HCT116 (cell line): ENCODE measurements at regions not wholly inside any gene's neighbourhood (a gene's known extent, or its start where the extent isn't known, plus 50 kb on each side); places are given as distances from the start of the nearest gene placed in this dataset.

ENCODE experiments used
- ATAC-seq: fragments of 200-7000 bp; cut with Tn5 transposase; 2 replicates; pipeline ENCODE4 v1.9.1; 2020; ENCODE audit warnings: mild to moderate bottlenecking, moderate library complexity
- BruUV-seq: library from RNA; stranded (reverse); fragments of 400-500 nt; replicated peaks from 2 replicates; lab custom pipeline; 2021; lab: Mats Ljungman, UMichigan
- CTCF ChIA-PET: fragments of 300-600 bp; sonication (Branson Sonifier 250); formaldehyde crosslinking; loops from one replicate; lab custom pipeline; 2021; ENCODE audit warnings: antibody characterized with exemption; lab: Charles Lee
- POLR2A ChIA-PET: fragments of 300-600, 350-600 bp; sonication (Branson Sonifier 250); formaldehyde crosslinking; loops from one replicate; lab custom pipeline; 2021; ENCODE audit warnings: antibody characterized with exemption; lab: Charles Lee
- RAD21 ChIA-PET, 2 experiments: fragments of 300-600 bp; sonication (Branson Sonifier 250); formaldehyde crosslinking; loops; one replicate each; lab custom pipeline; 2023; ENCODE audit warnings: low total read pairs in 2 of 2; ENCODE audit not compliant: uncharacterized antibody in 2 of 2, unreplicated experiment in 2 of 2, low non-redundant PET in 1 of 2; lab: Charles Lee
- DNase-seq: peaks from one replicate; pipeline ENCODE4 v3.0.0-alpha.2; 2010; ENCODE audit warnings: low read depth, low spot score
- H2AFZ ChIP-seq: fragments of 200-600 bp; shearing (Covaris generic), sonication (generic); 2 replicates; pipeline ENCODE4 v1.6.1; 2017; ENCODE audit warnings: low read depth, mixed run types, mixed read lengths, antibody characterized with exemption, low read length; ENCODE audit not compliant: poor library complexity, severe bottlenecking
- H3K27ac ChIP-seq: 2 replicates; pipeline ENCODE4 v1.5.1; 2012; ENCODE audit warnings: low read depth, low read length
- H3K27me3 ChIP-seq: fragments of 200-600 bp; sonication (generic); 2 replicates; pipeline ENCODE4 v1.6.1; 2016; ENCODE audit warnings: mixed run types, low read length, mixed read lengths; ENCODE audit not compliant: insufficient read depth
- H3K36me3 ChIP-seq, 2 experiments: fragments of 200-500 bp in 1 of 2; fragments of 200-600 bp in 1 of 2; sonication (Bioruptor generic) in 1 of 2; sonication (generic) in 1 of 2; 2 replicates each; pipeline versions ENCODE4 v1.5.1 to v1.6.1; 2014 to 2016; ENCODE audit warnings: low read length in 2 of 2, inconsistent platforms in 1 of 2, mixed read lengths in 1 of 2, mixed run types in 1 of 2; ENCODE audit not compliant: insufficient read depth in 2 of 2, control insufficient read depth in 1 of 2
- H3K4me1 ChIP-seq, 2 experiments: fragments of 200-600 bp in 1 of 2; sonication (generic) in 1 of 2; 2 replicates each; pipeline versions ENCODE4 v1.5.1 to v1.6.1; 2012 to 2017; ENCODE audit warnings: low read length in 2 of 2, inconsistent platforms in 1 of 2, mild to moderate bottlenecking in 1 of 2, mixed read lengths in 1 of 2, mixed run types in 1 of 2, moderate library complexity in 1 of 2; ENCODE audit not compliant: insufficient read depth in 2 of 2, control insufficient read depth in 1 of 2
- H3K4me2 ChIP-seq: fragments of 200-600 bp; sonication (generic); 2 replicates; pipeline ENCODE4 v1.6.1; 2017; ENCODE audit warnings: mixed run types, low read length, mixed read lengths
- H3K4me3 ChIP-seq, 2 experiments: fragments of 200-600 bp in 1 of 2; sonication (generic) in 1 of 2; replicated peaks in 1 of 2; 2 replicates each; pipeline ENCODE4 v1.5.1; 2011 to 2016; ENCODE audit warnings: low read length in 2 of 2, control low read depth in 1 of 2, low read depth in 1 of 2, mild to moderate bottlenecking in 1 of 2, mixed read lengths in 1 of 2, mixed run types in 1 of 2
- H3K79me2 ChIP-seq: fragments of 200-600 bp; sonication (generic); 2 replicates; pipeline ENCODE4 v1.6.1; 2017; ENCODE audit warnings: mild to moderate bottlenecking, mixed run types, low read length, moderate library complexity, mixed read lengths; ENCODE audit not compliant: insufficient read depth
- H3K9ac ChIP-seq: fragments of 200-600 bp; sonication (generic); 2 replicates; pipeline ENCODE4 v1.6.1; 2016; ENCODE audit warnings: low read length, mixed read lengths
- H3K9me2 ChIP-seq: fragments of 200-600 bp; sonication (generic), shearing (Covaris generic); 2 replicates; pipeline ENCODE4 v1.6.1; 2017; ENCODE audit warnings: mixed run types, mild to moderate bottlenecking, moderate library complexity; ENCODE audit not compliant: insufficient read depth
- H3K9me3 ChIP-seq, 2 experiments: fragments of 200-500 bp in 1 of 2; fragments of 200-600 bp in 1 of 2; sonication (Bioruptor generic) in 1 of 2; sonication (generic) in 1 of 2; 2 replicates each; pipeline ENCODE4 v1.6.1; 2014 to 2017; ENCODE audit warnings: low read length in 2 of 2, mixed read lengths in 2 of 2, inconsistent platforms in 1 of 2, low read depth in 1 of 2, mild to moderate bottlenecking in 1 of 2, mixed run types in 1 of 2, moderate library complexity in 1 of 2; ENCODE audit not compliant: control insufficient read depth in 1 of 2, insufficient read depth in 1 of 2
- H4K20me1 ChIP-seq: fragments of 200-600 bp; sonication (generic), shearing (Covaris generic); 2 replicates; pipeline ENCODE4 v1.6.1; 2017; ENCODE audit warnings: mixed run types, mild to moderate bottlenecking, moderate library complexity; ENCODE audit not compliant: insufficient read depth
- CBX3 ChIP-seq: IDR thresholded peaks from 2 replicates; pipeline ENCODE4 v1.6.1; 2012; ENCODE audit warnings: low read depth
- CEBPB ChIP-seq: IDR thresholded peaks from 2 replicates; pipeline ENCODE4 v1.6.1; 2012; ENCODE audit warnings: low read depth
- ELF1 ChIP-seq: IDR thresholded peaks from 2 replicates; pipeline ENCODE4 v1.6.1; 2012; ENCODE audit warnings: low read depth, borderline replicate concordance
- EZH2phosphoT487 ChIP-seq: fragments of 200-600 bp; IDR thresholded peaks from 2 replicates; pipeline ENCODE4 v1.6.1; 2018; ENCODE audit warnings: antibody characterized with exemption, borderline replicate concordance
- JUND ChIP-seq: IDR thresholded peaks from 2 replicates; pipeline ENCODE4 v1.6.1; 2012
- POLR2A ChIP-seq: IDR thresholded peaks from 2 replicates; pipeline ENCODE4 v1.7.0; 2011; ENCODE audit warnings: borderline replicate concordance; ENCODE audit not compliant: insufficient read depth, insufficient read length; ENCODE audit errors: extremely low read depth
- RAD21 ChIP-seq: IDR thresholded peaks from 2 replicates; pipeline ENCODE4 v1.6.1; 2012; ENCODE audit warnings: low read depth, mild to moderate bottlenecking
- SIN3A ChIP-seq: IDR thresholded peaks from 2 replicates; pipeline ENCODE4 v1.6.1; 2012; ENCODE audit warnings: low read depth
- SP1 ChIP-seq: IDR thresholded peaks from 2 replicates; pipeline ENCODE4 v1.6.1; 2012; ENCODE audit warnings: low read depth
- SRF ChIP-seq: IDR thresholded peaks from 2 replicates; pipeline ENCODE4 v1.6.1; 2012; ENCODE audit warnings: low read depth
- TCF7L2 ChIP-seq: IDR thresholded peaks from 2 replicates; pipeline ENCODE4 v1.7.0; 2011; ENCODE audit warnings: borderline replicate concordance, inconsistent platforms; ENCODE audit not compliant: insufficient read depth, insufficient read length; ENCODE audit errors: extremely low read depth
- YY1 ChIP-seq: IDR thresholded peaks from 2 replicates; pipeline ENCODE4 v1.6.1; 2011; ENCODE audit warnings: low read length, low read depth, moderate library complexity, mild to moderate bottlenecking; ENCODE audit not compliant: insufficient replicate concordance; ENCODE audit errors: extremely low read depth
- intact Hi-C: fragments of 100-400 bp; cut with micrococcal nuclease; formaldehyde crosslinking; loops from 2 replicates; pipeline ENCODE4 v1.10.0; 2022
- TF ChIP-seq, protein P1 (sequence below): IDR thresholded peaks from 2 replicates; pipeline ENCODE4 v1.6.1; 2012
- TF ChIP-seq, protein P2 (sequence below): IDR thresholded peaks from 2 replicates; pipeline ENCODE4 v1.6.1; 2012; ENCODE audit warnings: low read depth

DNA sequence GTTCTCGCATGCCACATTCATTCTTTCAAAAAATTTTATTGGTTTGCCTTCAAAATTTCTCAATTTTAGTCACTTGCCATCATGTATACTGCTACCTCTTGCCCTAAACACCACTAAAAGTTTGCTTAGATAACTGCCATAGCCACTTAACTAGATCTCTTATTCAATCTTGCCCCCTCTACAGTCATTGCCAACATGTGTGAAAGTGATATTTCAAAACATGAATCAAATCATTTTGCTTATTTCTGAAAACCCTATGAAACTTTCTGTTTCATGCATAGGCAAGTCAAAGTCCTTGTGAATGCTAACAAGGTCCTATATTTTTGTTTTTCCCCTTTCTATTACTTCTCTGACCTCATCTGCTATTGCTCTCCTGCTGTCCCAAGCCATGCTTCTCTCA lies 397.1 kb downstream of the KCNJ3 start:
- POLR2A ChIA-PET = no interaction called here
- CTCF ChIA-PET = no interaction called here
- H3K4me1 ChIP-seq = peaks cover 16 to 23% of the 10 kb centered on the region in 2 experiments
- RAD21 ChIA-PET = no interaction called here
- no peaks in the 10 kb centered on the region for H3K27me3 ChIP-seq
- no peaks in the 10 kb centered on the region for H3K9me3 ChIP-seq
- H3K9ac ChIP-seq = no peak overlapping the region
- H4K20me1 ChIP-seq = no peaks in the 10 kb centered on the region
- H3K36me3 ChIP-seq = no peaks in the 10 kb centered on the region
- H3K27ac ChIP-seq = no peak overlapping the region
- H3K4me3 ChIP-seq = no peak overlapping the region
- no peak overlapping the region for H3K4me2 ChIP-seq
- TF ChIP-seq YY1 = no peak
- no peak for TF ChIP-seq SP1
- no peak for TF ChIP-seq SIN3A
- TF ChIP-seq, protein P1, sequence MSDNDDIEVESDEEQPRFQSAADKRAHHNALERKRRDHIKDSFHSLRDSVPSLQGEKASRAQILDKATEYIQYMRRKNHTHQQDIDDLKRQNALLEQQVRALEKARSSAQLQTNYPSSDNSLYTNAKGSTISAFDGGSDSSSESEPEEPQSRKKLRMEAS = no peak
- TF ChIP-seq POLR2A = no peak
- no peak for TF ChIP-seq CBX3
- TF ChIP-seq RAD21 = no peak
- TF ChIP-seq, protein P2, sequence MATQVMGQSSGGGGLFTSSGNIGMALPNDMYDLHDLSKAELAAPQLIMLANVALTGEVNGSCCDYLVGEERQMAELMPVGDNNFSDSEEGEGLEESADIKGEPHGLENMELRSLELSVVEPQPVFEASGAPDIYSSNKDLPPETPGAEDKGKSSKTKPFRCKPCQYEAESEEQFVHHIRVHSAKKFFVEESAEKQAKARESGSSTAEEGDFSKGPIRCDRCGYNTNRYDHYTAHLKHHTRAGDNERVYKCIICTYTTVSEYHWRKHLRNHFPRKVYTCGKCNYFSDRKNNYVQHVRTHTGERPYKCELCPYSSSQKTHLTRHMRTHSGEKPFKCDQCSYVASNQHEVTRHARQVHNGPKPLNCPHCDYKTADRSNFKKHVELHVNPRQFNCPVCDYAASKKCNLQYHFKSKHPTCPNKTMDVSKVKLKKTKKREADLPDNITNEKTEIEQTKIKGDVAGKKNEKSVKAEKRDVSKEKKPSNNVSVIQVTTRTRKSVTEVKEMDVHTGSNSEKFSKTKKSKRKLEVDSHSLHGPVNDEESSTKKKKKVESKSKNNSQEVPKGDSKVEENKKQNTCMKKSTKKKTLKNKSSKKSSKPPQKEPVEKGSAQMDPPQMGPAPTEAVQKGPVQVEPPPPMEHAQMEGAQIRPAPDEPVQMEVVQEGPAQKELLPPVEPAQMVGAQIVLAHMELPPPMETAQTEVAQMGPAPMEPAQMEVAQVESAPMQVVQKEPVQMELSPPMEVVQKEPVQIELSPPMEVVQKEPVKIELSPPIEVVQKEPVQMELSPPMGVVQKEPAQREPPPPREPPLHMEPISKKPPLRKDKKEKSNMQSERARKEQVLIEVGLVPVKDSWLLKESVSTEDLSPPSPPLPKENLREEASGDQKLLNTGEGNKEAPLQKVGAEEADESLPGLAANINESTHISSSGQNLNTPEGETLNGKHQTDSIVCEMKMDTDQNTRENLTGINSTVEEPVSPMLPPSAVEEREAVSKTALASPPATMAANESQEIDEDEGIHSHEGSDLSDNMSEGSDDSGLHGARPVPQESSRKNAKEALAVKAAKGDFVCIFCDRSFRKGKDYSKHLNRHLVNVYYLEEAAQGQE = no peak
- TF ChIP-seq JUND = no peak
- no peak for TF ChIP-seq TCF7L2
- no peak for TF ChIP-seq SRF
- no peak for TF ChIP-seq CEBPB
- TF ChIP-seq EZH2phosphoT487 = no peak
- TF ChIP-seq ELF1 = no peak
- TF ChIP-seq, all 23 proteins: peak for 0
- ATAC-seq = no peak
- no peaks in the 10 kb centered on the region for H3K79me2 ChIP-seq
- intact Hi-C loops = no loop called here
- no peaks in the 10 kb centered on the region for H3K9me2 ChIP-seq
- BruUV-seq = no TSS peak
- no peak for DNase-seq
- no peak overlapping the region for H2AFZ ChIP-seq
